Epithelial cell of proximal tubule (primary cell): ENCODE measurements at regions not wholly inside any gene's neighbourhood (a gene's known extent, or its start where the extent isn't known, plus 50 kb on each side); places are given as distances from the start of the nearest gene placed in this dataset.

ENCODE experiments used
- DNase-seq: peaks from one replicate; pipeline ENCODE4 v3.0.0-alpha.2; 2011; ENCODE audit warnings: low read depth
- H3K4me3 ChIP-seq: 2 replicates; pipeline ENCODE4 v1.5.1; 2011; ENCODE audit warnings: low read depth, mild to moderate bottlenecking, low read length
- CTCF ChIP-seq: conservative IDR thresholded peaks from 2 replicates; pipeline ENCODE4 v1.5.1; 2012; ENCODE audit warnings: low read depth, mild to moderate bottlenecking, low read length

- no peak overlapping the region for H3K4me3 ChIP-seq
- TF ChIP-seq CTCF: no peak
- DNase-seq: no peak
Measured at GRCh38 chr1:78348496-78349284, 142.1 kb upstream of the PTGFR start.

GRCh38 chr1:78351551-78352216, 139.1 kb upstream of the PTGFR start:
- TF ChIP-seq CTCF: no peak
- DNase-seq: no peak
- H3K4me3 ChIP-seq: no peak overlapping the region

GRCh38 chr1:78355656-78356055, 135.1 kb upstream of the PTGFR start:
- no peak overlapping the region for H3K4me3 ChIP-seq
- DNase-seq: no peak
- TF ChIP-seq CTCF: no peak

GRCh38 chr1:78358165-78358564, 132.6 kb upstream of the PTGFR start:
- TF ChIP-seq CTCF: no peak
- no peak overlapping the region for H3K4me3 ChIP-seq
- DNase-seq: no peak

- no peak for TF ChIP-seq CTCF
- no peak overlapping the region for H3K4me3 ChIP-seq
- DNase-seq: no peak
Measured at GRCh38 chr1:78359666-78360065, 131.1 kb upstream of the PTGFR start.

GRCh38 chr1:78360584-78360983, 130.2 kb upstream of the PTGFR start:
- no peak for TF ChIP-seq CTCF
- no peak overlapping the region for H3K4me3 ChIP-seq
- DNase-seq: no peak

- H3K4me3 ChIP-seq: no peak overlapping the region
- TF ChIP-seq CTCF: no peak
- DNase-seq: no peak
Measured at GRCh38 chr1:78367700-78368099, 123.1 kb upstream of the PTGFR start.
